SU-DHL-6 (cell line): ENCODE measurements at regions not wholly inside any gene's neighbourhood (a gene's known extent, or its start where the extent isn't known, plus 50 kb on each side); places are given as distances from the start of the nearest gene placed in this dataset.

Experiments used
- EZH2phosphoT487 ChIP-seq: fragments of 200-600 bp; sonication (generic), shearing (Covaris generic); conservative IDR thresholded peaks from 2 replicates; pipeline ENCODE4 v1.6.1; 2018; ENCODE audit warnings: mild to moderate bottlenecking, antibody characterized with exemption, low read length, moderate library complexity, mixed read lengths
- TF ChIP-seq, protein P1 (sequence below): fragments of 200-600 bp; sonication (generic); IDR thresholded peaks from one replicate; pipeline ENCODE4 v1.5.1; 2017; ENCODE audit warnings: antibody characterized with exemption, mild to moderate bottlenecking, low read length, moderate library complexity; ENCODE audit not compliant: insufficient read depth, poor library complexity, severe bottlenecking

- TF ChIP-seq, protein P1, sequence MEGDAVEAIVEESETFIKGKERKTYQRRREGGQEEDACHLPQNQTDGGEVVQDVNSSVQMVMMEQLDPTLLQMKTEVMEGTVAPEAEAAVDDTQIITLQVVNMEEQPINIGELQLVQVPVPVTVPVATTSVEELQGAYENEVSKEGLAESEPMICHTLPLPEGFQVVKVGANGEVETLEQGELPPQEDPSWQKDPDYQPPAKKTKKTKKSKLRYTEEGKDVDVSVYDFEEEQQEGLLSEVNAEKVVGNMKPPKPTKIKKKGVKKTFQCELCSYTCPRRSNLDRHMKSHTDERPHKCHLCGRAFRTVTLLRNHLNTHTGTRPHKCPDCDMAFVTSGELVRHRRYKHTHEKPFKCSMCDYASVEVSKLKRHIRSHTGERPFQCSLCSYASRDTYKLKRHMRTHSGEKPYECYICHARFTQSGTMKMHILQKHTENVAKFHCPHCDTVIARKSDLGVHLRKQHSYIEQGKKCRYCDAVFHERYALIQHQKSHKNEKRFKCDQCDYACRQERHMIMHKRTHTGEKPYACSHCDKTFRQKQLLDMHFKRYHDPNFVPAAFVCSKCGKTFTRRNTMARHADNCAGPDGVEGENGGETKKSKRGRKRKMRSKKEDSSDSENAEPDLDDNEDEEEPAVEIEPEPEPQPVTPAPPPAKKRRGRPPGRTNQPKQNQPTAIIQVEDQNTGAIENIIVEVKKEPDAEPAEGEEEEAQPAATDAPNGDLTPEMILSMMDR: no peak
- TF ChIP-seq EZH2phosphoT487: no peak
Measured at GRCh38 chr3:117442566-117442965, 733.0 kb downstream of the TUSC7 start.
